K562 (cell line): ENCODE measurements at regions not wholly inside any gene's neighbourhood (a gene's known extent, or its start where the extent isn't known, plus 50 kb on each side); places are given as distances from the start of the nearest gene placed in this dataset.

ENCODE experiments used
- ATAC-seq: fragments of 200-7000 bp; cut with Tn5 transposase; 3 replicates; pipeline ENCODE4 v1.9.1; 2020; ENCODE audit warnings: moderate library complexity
- BruUV-seq: library from RNA; stranded (reverse); fragments of 400-500 nt; replicated peaks from 2 replicates; lab custom pipeline; 2021; lab: Mats Ljungman, UMichigan
- CTCF ChIA-PET: fragments of 300-600 bp; formaldehyde crosslinking; extraction: SDS; loops from one replicate; lab custom pipeline; 2021; ENCODE audit warnings: low intra/inter-chr PET ratio; lab: Yijun Ruan, JAX
- POLR2A ChIA-PET: fragments of 300-600, 350-650 bp; sonication (Branson Sonifier 250); formaldehyde crosslinking; extraction: SDS; loops from one replicate; lab custom pipeline; 2021; ENCODE audit warnings: antibody characterized with exemption, inconsistent platforms; lab: Yijun Ruan, JAX
- DNase-seq, 4 experiments: peaks; one replicate each; pipeline versions ENCODE4 v3.0.0 to v3.0.0-alpha.2; 2011 to 2018; ENCODE audit warnings: low spot score in 3 of 4, mixed read lengths in 3 of 4; ENCODE audit errors: extremely low read depth in 1 of 4
- FAIRE-seq: peaks from 2 replicates; lab custom pipeline; 2011; peaks lifted over from hg19 to GRCh38; lab: Jason Lieb, UNC
- H2AFZ ChIP-seq: 2 replicates; pipeline ENCODE4 v1.6.0; 2011; ENCODE audit warnings: low read depth, low read length, control low read depth, inconsistent platforms
- H3K27ac ChIP-seq: fragments of 200-600 bp; 3 replicates; pipeline ENCODE4 v1.8.0; 2011; ENCODE audit warnings: low read depth, mild to moderate bottlenecking, control low read depth, inconsistent platforms, low read length, moderate library complexity, mixed read lengths; ENCODE audit errors: extremely low read depth
- H3K27me3 ChIP-seq, 2 experiments: fragments of 300-600 bp in 1 of 2; 2 replicates in 1 of 2; 3 replicates in 1 of 2; pipeline versions ENCODE4 v1.6.0 to v1.8.0; 2011; ENCODE audit warnings: inconsistent platforms in 2 of 2, low read length in 2 of 2, mild to moderate bottlenecking in 1 of 2, mixed read lengths in 1 of 2, moderate library complexity in 1 of 2; ENCODE audit not compliant: control insufficient read depth in 2 of 2, insufficient read depth in 2 of 2
- H3K36me3 ChIP-seq: fragments of 300-600 bp; 3 replicates; pipeline ENCODE4 v1.8.0; 2011; ENCODE audit warnings: mild to moderate bottlenecking, low read length, inconsistent platforms; ENCODE audit not compliant: control insufficient read depth, insufficient read depth
- H3K4me1 ChIP-seq, 2 experiments: fragments of 200-600 bp in 1 of 2; replicated peaks in 1 of 2; 2 replicates in 1 of 2; 3 replicates in 1 of 2; pipeline versions ENCODE4 v1.5.1 to v1.8.0; 2011; ENCODE audit warnings: inconsistent platforms in 2 of 2, low read length in 2 of 2, mild to moderate bottlenecking in 1 of 2, mixed read lengths in 1 of 2, moderate library complexity in 1 of 2; ENCODE audit not compliant: control insufficient read depth in 2 of 2, insufficient read depth in 2 of 2
- H3K4me2 ChIP-seq: 2 replicates; pipeline ENCODE4 v1.6.1; 2011; ENCODE audit warnings: low read length, control low read depth, inconsistent platforms, mixed read lengths; ENCODE audit not compliant: insufficient read depth
- H3K4me3 ChIP-seq: fragments of 200-600 bp; sonication (generic), shearing (Covaris generic); 2 replicates; pipeline ENCODE4 v1.5.1; 2016; ENCODE audit warnings: control low read depth, inconsistent platforms
- H3K79me2 ChIP-seq: fragments of 200-600 bp; 3 replicates; pipeline ENCODE4 v1.8.0; 2011; ENCODE audit warnings: low read length, inconsistent platforms; ENCODE audit not compliant: control insufficient read depth, insufficient read depth
- H3K9ac ChIP-seq, 2 experiments: 2 replicates each; pipeline versions ENCODE4 v1.6.0 to v1.6.1; 2011; ENCODE audit warnings: low read depth in 2 of 2, low read length in 2 of 2, control low read depth in 1 of 2, inconsistent platforms in 1 of 2, mild to moderate bottlenecking in 1 of 2, mixed read lengths in 1 of 2; ENCODE audit not compliant: insufficient read depth in 1 of 2
- H3K9me1 ChIP-seq: one replicate; pipeline ENCODE4 v1.6.0; 2011; ENCODE audit warnings: inconsistent platforms, mild to moderate bottlenecking, low read length, moderate library complexity; ENCODE audit not compliant: control insufficient read depth, insufficient read depth
- H3K9me3 ChIP-seq: replicated peaks from 2 replicates; pipeline ENCODE4 v1.5.1; 2011; ENCODE audit warnings: low read depth, low read length, inconsistent platforms; ENCODE audit not compliant: control insufficient read depth, insufficient read depth
- H4K20me1 ChIP-seq: replicated peaks from 2 replicates; pipeline ENCODE4 v1.6.1; 2011; ENCODE audit warnings: low read length, inconsistent platforms, mixed read lengths; ENCODE audit not compliant: control insufficient read depth, insufficient read depth
- CREB3L1 ChIP-seq: fragments of 450-650 bp; IDR thresholded peaks from 2 replicates; pipeline ENCODE4 v1.6.1; 2014; ENCODE audit warnings: low read depth, mild to moderate bottlenecking, moderate library complexity, borderline replicate concordance
- MCM3 ChIP-seq: fragments of 450-650 bp; IDR thresholded peaks from 2 replicates; pipeline ENCODE4 v1.6.1; 2016
- NONO ChIP-seq, 2 experiments: fragments of 200-400 bp in 1 of 2; fragments of 450-650 bp in 1 of 2; formaldehyde crosslinking in 1 of 2; IDR thresholded peaks; 2 replicates each; pipeline ENCODE4 v1.6.1; 2017; ENCODE audit warnings: low read depth in 2 of 2, mild to moderate bottlenecking in 2 of 2, moderate library complexity in 2 of 2, low read length in 1 of 2
- NRF1 ChIP-seq, 2 experiments: fragments of 450-650 bp; IDR thresholded peaks in 1 of 2; conservative IDR thresholded peaks in 1 of 2; 2 replicates each; pipeline ENCODE4 v1.6.1; 2014; ENCODE audit warnings: mild to moderate bottlenecking in 2 of 2
- RBM25 ChIP-seq: fragments of 200-400 bp; formaldehyde crosslinking; IDR thresholded peaks from 2 replicates; pipeline ENCODE4 v1.6.1; 2018; ENCODE audit warnings: low read length, low read depth, moderate library complexity; ENCODE audit not compliant: severe bottlenecking
- SNIP1 ChIP-seq: fragments of 450-650 bp; IDR thresholded peaks from 2 replicates; pipeline ENCODE4 v1.7.1; 2017; ENCODE audit warnings: low read depth, mild to moderate bottlenecking
- TAF7 ChIP-seq: fragments of 450-650 bp; IDR thresholded peaks from 2 replicates; pipeline ENCODE4 v1.6.1; 2016; ENCODE audit warnings: missing genetic modification characterization, missing compliant biosample characterization
- U2AF2 ChIP-seq: fragments of 200-400 bp; formaldehyde crosslinking; optimal IDR thresholded peaks from 2 replicates; pipeline ENCODE3; 2017; ENCODE audit warnings: low read depth, mild to moderate bottlenecking, low read length
- ZNF444 ChIP-seq: fragments of 250-450 bp; sonication (Bioruptor Pico); IDR thresholded peaks from 2 replicates; pipeline ENCODE4 v1.4.0; 2020; ENCODE audit warnings: mild to moderate bottlenecking, moderate library complexity
- WGBS: fragments of 100-300 bp; shearing (Covaris generic); methylation state at CpG from one replicate; pipeline ENCODE4 v1.1.6; 2016; ENCODE audit warnings: low coverage, mixed read lengths; ENCODE audit not compliant: insufficient coverage; ENCODE audit errors: missing lambda C conversion rate; 5-methylcytosine and 5-hydroxymethylcytosine counted together
- in situ Hi-C: fragments of 300-500 bp; cut with MboI; formaldehyde crosslinking; loops from 4 replicates; pipeline ENCODE4 v1.15.0; 2018; ENCODE audit warnings: inconsistent platforms, mixed read lengths
- intact Hi-C: fragments of 100-400 bp; cut with micrococcal nuclease; formaldehyde crosslinking; loops from 2 replicates; pipeline ENCODE4 v1.14.2; 2022
- TF ChIP-seq, protein P1 (sequence below), 2 experiments: fragments of 450-650 bp in 1 of 2; sonication (generic) in 1 of 2; formaldehyde crosslinking in 1 of 2; IDR thresholded peaks; 2 replicates each; pipeline versions ENCODE4 v1.7.1 to v1.9.0; 2016 to 2022; ENCODE audit warnings: inconsistent platforms in 1 of 2, mild to moderate bottlenecking in 1 of 2, missing genetic modification reagents in 1 of 2
- TF ChIP-seq, protein P2 (sequence below): fragments of 450-650 bp; IDR thresholded peaks from 2 replicates; pipeline ENCODE4 v1.6.1; 2016; ENCODE audit warnings: antibody characterized with exemption

DNA sequence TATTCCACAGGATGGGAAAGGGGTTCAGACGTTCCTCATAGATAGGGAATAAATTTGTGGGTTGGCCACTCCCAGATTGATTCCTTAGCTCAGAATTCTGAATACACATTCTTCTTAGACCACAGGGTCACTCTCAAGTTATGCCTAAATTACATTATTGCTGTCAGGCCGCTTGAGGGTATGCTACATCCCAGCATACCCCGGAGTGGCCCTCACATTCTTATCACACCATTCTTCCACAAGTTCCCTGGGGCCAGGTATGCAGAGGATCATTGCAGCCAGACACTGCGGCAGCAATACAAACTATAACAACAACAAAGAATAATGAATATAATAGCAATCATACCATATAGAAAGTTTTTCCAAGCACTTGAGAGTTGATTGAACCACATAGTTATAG, 237.9 kb upstream of the SOX4 start:
- Histone ChIP-seq H2AFZ (no peak overlapping the region), H3K9ac (no peak overlapping the region), H3K79me2 (no peaks in the 10 kb centered on the region), H3K27me3 (peaks cover 7 to 28% of the 10 kb centered on the region in 2 experiments; a peak in 4 of 5 replicates), H4K20me1 (no peaks in the 10 kb centered on the region), H3K9me3 (no peaks in the 10 kb centered on the region), H3K4me3 (no peak overlapping the region), H3K36me3 (no peaks in the 10 kb centered on the region), H3K9me1 (no peaks in the 10 kb centered on the region), H3K4me2 (no peak overlapping the region), H3K27ac (no peak overlapping the region), H3K4me1 (no peaks in the 10 kb centered on the region)
- BruUV-seq: no TSS peak
- WGBS: 9% methylated on average over 4 of the region's 4 CpGs
- intact Hi-C loops: no loop called here
- POLR2A ChIA-PET: no interaction called here
- FAIRE-seq: no peak
- ATAC-seq: no peak
- in situ Hi-C loops: no loop called here
- no peak for DNase-seq
- CTCF ChIA-PET: no interaction called here
- no peak for TF ChIP-seq CREB3L1
- TF ChIP-seq NONO (IDR thresholded peaks at IDR 0.05; ENCODE audit: low read depth in 2 of 2, low read length in 1 of 2): no peak
- no peak for TF ChIP-seq NRF1 (conservative IDR thresholded peaks at IDR 0.05 in 1 of 2, IDR thresholded peaks at IDR 0.05 in 1 of 2)
- TF ChIP-seq RBM25: no peak
- TF ChIP-seq, protein P1, sequence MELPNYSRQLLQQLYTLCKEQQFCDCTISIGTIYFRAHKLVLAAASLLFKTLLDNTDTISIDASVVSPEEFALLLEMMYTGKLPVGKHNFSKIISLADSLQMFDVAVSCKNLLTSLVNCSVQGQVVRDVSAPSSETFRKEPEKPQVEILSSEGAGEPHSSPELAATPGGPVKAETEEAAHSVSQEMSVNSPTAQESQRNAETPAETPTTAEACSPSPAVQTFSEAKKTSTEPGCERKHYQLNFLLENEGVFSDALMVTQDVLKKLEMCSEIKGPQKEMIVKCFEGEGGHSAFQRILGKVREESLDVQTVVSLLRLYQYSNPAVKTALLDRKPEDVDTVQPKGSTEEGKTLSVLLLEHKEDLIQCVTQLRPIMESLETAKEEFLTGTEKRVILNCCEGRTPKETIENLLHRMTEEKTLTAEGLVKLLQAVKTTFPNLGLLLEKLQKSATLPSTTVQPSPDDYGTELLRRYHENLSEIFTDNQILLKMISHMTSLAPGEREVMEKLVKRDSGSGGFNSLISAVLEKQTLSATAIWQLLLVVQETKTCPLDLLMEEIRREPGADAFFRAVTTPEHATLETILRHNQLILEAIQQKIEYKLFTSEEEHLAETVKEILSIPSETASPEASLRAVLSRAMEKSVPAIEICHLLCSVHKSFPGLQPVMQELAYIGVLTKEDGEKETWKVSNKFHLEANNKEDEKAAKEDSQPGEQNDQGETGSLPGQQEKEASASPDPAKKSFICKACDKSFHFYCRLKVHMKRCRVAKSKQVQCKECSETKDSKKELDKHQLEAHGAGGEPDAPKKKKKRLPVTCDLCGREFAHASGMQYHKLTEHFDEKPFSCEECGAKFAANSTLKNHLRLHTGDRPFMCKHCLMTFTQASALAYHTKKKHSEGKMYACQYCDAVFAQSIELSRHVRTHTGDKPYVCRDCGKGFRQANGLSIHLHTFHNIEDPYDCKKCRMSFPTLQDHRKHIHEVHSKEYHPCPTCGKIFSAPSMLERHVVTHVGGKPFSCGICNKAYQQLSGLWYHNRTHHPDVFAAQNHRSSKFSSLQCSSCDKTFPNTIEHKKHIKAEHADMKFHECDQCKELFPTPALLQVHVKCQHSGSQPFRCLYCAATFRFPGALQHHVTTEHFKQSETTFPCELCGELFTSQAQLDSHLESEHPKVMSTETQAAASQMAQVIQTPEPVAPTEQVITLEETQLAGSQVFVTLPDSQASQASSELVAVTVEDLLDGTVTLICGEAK (IDR thresholded peaks at IDR 0.05): no peak
- TF ChIP-seq, protein P1 (CRISPR knock-in tag; IDR thresholded peaks at IDR 0.05): no peak
- no peak for TF ChIP-seq U2AF2
- TF ChIP-seq TAF7 (tag): no peak
- TF ChIP-seq SNIP1: no peak
- TF ChIP-seq ZNF444 (CRISPR knock-in tag): no peak
- no peak for TF ChIP-seq MCM3
- TF ChIP-seq, protein P2, sequence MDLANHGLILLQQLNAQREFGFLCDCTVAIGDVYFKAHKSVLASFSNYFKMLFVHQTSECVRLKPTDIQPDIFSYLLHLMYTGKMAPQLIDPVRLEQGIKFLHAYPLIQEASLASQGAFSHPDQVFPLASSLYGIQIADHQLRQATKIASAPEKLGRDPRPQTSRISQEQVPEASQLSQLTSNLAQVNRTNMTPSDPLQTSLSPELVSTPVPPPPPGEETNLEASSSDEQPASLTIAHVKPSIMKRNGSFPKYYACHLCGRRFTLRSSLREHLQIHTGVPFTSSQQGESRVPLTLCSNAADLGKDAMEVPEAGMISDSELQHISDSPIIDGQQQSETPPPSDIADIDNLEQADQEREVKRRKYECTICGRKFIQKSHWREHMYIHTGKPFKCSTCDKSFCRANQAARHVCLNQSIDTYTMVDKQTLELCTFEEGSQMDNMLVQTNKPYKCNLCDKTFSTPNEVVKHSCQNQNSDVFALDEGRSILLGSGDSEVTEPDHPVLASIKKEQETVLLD: no peak
